SKM-1 treated with dmso at 0.1 percent for 144 hours (cell line): ENCODE measurements at regions not wholly inside any gene's neighbourhood (a gene's known extent, or its start where the extent isn't known, plus 50 kb on each side); places are given as distances from the start of the nearest gene placed in this dataset.

Source experiments
- DNase-seq: peaks from one replicate; lab custom pipeline; 2025; ENCODE audit not compliant: unreplicated experiment; lab: John Stamatoyannopoulos, UW

DNA sequence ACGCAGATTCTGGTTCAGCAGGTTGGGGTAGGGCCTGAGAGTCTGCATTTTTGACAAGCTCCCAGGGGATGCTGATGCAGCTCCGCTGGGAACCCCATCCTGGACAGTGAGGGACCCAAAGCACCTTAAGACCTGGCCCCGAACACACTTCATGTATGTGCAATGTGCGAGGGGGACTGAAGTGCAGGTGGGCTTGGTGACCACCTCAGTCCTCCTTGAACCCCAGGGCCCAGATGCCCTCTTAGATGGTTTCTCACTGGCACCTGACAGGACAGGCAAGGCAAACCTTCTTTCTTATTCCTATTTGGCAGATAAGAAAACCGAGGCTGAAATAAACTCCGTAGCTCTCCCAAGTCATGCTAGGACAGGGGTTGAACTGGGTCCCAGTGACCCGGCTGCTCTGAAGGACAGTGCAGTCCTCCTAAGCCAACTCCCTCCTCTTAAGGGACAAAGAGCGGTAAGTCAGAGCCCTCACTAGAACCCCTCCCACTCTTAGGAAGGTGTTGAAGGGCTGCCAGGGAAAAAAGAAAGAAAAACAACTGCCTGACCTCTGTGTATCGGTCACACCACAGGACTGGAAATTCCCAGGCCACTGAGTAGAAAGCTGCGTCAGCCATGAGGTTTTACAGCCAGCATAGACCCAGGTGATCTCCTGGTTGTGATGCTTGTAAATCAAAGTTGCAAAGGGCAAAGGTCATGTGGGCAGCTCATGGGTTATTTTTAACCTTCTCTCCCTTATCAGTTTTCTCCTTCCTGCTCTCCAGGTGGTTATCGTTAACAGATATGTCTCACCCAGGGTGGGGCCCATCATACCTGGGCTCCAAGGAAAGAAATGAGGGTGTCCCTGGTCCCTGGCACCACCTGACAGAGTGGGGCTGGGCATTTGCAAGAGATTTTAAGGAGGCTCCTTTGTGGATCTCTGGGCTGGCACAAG is 90.9 kb upstream of the SMNDC1 start:
- DNase-seq, result no peak

GRCh38 chr10:110396284-110396651 is 91.5 kb upstream of the SMNDC1 start:
- DNase-seq, result no peak

DNA sequence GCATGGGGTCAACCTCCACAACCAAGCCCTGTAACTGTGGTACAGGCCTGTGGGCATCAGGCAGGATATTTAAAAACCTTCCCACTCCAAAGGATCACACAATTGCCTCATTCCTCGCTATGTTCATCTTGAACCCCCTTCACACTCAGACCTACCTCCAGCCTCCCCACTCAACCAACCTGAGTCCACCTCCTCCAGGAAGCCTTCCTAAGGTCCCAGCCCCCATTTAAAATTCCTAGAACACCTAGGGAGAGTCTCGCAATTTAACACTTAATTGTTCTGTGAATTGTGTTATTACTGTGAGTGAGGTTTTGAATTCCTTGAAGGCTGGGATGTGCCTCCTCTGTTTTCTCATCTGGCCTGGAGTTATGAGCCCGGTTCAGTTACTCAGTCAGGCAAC is 93.1 kb upstream of the SMNDC1 start:
- DNase-seq, result no peak

- DNase-seq, result no peak
Observed at GRCh38 chr10:110398419-110399105, 93.8 kb upstream of the SMNDC1 start.

GRCh38 chr10:110399106-110399964 is 94.6 kb upstream of the SMNDC1 start:
- DNase-seq, result no peak

DNA sequence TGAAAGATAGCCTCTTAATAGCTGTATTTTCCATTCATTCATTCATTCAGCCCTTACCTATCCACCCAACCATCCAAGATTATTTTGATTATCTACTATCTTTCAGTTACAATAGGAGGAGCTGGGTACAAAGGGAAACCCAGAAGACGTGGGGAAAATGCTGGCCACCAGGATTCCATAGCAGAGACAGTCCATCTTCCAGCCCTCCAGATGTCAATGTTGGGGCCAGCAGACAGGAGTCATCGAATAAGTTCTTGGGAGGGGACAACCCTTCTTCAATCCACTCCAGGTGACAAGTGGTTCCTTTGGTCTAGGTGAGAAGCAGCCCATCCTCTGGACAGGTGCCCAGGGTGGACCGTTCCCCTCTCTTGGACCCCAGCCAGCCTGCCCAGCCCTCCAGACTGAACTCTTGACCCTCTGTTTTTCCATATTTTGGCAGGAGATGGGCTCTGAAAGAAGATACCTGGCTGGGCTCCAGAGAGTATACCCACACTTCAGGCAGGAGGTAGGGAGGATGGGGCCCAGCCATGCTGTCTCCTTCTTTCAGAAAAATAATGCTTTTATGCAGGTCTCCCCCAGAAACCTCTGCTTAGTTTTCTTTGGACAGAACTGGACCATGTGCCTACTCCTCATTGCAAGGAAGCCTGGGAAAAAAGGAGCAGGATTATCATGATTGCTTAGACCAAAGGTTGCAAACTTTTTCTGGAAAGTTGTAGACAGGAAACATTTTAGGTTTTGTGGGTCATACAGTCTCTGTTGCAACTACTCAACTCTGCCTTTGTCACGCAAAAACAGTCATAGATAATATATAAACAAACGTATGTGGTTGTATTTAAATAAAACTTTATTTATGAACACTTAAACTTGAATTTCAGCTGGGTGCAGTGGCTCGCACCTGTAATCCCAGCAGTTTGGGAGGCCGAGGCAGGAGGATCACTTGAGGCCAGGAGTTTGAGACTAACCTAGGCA is 95.5 kb upstream of the SMNDC1 start:
- no peak for DNase-seq

DNA sequence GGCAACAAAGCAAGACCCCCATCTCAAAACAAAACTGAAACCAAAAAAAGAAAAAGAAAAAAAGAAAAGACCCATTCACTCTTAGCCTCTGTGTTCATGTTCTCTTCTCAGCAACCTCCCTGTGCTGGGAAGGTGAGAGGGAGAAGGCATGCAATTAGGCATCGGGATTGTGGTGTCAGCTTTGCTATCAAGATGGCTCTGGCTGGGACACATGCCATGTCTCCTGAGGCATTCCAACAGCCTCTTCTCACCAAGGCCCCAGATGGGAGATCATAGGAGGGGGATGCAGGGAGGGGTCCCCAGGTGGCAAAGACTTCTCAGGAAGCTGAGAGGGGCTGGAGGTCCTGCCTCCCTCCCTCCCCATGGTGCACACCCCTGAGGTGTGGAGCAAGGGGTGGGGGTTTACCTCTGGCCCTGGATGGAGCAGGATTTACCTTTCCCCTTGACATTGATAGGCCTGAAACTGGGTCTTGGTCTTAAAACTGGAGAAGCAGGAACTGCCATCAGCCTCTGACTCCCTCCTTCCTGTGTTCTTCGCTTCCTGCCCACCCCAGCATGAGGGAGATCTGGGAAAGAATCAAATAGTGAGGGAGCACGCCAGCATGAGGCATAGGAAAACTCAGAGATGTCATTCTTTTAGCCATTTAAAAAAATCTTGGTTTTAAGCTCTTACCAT is 96.2 kb upstream of the DUSP5 start:
- DNase-seq, result no peak

DNA sequence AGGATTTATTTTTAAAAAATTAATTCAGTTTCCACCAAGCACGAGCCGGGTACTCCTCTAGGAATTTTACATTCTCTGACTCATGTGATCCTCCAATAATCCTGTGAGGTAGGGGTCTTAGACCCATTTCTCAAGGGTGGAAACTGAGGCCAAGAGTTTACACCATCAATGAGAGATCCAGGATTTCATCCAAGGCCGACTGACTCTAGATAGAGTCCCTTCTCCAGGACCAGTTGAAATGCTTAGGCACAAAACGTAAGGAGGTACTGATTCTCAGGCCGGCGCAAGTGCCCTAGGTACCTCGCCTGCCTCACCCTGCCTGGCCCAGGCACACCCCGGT is 95.7 kb upstream of the DUSP5 start:
- no peak for DNase-seq

GRCh38 chr10:110403593-110403992 is 94.1 kb upstream of the DUSP5 start:
- DNase-seq, result no peak

- DNase-seq, result no peak
Observed at GRCh38 chr10:110404413-110404812, 93.3 kb upstream of the DUSP5 start.

DNA sequence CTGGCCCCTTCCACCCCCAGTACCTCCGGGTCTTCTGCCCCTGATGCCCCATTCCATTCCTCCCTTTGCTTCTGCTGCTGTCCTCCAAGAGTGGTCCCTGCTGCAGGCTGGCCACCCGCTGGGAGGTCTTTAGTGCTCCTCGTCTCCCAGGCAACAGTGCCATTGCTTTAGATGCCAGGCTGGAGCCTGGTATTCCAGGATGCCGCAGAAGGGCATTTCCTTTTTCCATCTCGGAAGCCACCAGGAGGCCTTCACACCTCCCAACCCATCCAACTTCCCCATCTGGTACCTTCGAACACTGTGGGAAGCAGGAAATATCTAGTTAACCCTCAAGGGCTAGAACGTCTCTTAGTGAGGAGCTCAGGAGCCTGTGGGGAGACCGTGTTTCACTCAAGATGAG is 92.9 kb upstream of the DUSP5 start:
- no peak for DNase-seq

DNA sequence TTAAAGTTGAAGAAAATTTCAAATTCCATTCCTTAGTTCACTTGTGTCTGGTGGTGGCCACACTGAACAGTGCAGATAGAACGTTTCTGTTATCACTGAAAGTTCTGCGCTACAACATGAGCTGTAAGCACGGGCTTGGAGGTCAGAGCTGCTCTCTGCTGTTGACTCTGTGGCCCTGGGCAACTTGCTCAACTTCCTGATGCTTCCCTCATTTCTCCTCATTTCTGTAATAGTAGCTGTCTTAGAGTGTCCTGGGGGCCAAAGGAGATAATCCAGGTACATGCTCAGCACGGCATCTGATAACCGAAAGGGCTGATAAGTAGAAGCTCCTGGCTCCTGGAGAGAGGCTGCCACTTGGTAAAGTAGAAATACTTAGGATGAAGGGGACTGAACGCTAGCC is 92.3 kb upstream of the DUSP5 start:
- peak; percentile 13 for DNase-seq

DNA sequence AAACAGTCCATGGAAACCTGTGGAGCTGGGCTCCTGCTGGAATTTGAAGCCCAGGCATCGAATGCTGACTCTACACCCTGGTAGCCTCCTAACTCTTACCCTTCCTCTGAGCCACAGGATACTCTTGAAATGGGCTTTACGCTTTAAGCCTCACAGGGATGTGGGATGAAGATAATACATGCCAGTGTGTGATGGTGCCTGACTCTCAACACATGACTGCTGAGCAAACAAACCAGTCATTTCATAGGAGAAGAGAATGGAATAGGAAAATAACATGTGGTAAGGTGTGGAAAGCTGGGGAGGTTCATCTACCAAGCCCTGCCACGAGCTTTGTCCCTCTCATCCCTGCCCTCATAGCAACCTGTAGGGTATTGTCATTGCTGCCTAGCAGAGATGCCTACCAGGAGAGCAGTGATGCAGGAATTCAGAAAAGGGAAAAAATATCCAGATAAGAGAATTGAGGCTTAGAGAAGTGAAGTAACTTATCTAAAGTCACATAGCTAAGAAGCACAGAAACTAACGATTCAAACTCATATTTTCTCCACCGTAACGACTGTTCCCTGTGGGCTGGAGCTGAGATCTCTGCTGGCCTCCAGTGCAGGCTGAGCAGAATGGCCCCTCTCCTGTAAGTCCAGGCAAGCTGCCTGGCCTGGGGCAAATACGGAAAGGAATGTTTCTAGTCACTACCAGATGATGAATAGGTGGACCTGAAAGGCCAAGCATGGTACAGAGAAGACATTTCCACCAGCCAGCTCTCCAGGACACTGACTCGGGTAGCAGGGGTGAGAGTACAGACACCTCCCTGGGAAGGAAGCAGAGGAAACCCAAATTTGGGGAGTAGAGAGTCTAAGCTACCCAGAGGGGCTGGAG is 90.2 kb upstream of the DUSP5 start:
- DNase-seq, result no peak

- no peak for DNase-seq
Observed at GRCh38 chr10:110408203-110408871, 89.4 kb upstream of the DUSP5 start.

- no peak for DNase-seq
Observed at GRCh38 chr10:110408943-110409342, 88.8 kb upstream of the DUSP5 start.

GRCh38 chr10:110409488-110409887 is 88.2 kb upstream of the DUSP5 start:
- DNase-seq, result no peak

DNA sequence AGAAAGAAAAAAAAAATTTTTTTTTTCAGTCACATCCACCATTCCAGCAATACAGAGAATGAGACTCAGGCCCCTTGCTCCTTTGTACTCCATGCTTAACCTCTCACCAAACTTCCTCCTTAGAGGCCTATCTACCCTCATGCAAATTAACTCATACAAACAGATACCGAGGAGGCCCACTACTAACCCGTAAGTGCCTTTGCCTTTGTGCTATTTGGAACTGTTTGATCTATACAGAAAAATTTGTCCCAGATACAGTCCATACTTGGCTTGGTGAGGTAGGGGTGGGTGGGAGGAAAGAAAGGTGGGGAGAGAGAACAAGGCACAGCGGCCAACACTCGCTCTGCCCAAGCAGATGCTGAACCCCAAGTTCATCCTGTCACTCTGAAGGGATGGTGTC is 87.8 kb upstream of the DUSP5 start:
- DNase-seq, result peak; percentile 47

GRCh38 chr10:110410329-110411046 is 87.2 kb upstream of the DUSP5 start:
- peak; percentile 26 for DNase-seq
